Testis (tissue), 2 donors: ENCODE measurements at regions not wholly inside any gene's neighbourhood (a gene's known extent, or its start where the extent isn't known, plus 50 kb on each side); places are given as distances from the start of the nearest gene placed in this dataset.

Experiments used
- DNase-seq: peaks from one replicate; pipeline ENCODE4 v3.0.0-alpha.2; 2019
- H3K27ac ChIP-seq, 2 donors: fragments of 200-600 bp; sonication (generic); one replicate each; pipeline ENCODE4 v1.5.1; 2019
- H3K27me3 ChIP-seq: fragments of 200-600 bp; sonication (generic); one replicate; pipeline ENCODE4 v1.5.1; 2019
- H3K36me3 ChIP-seq: fragments of 200-600 bp; sonication (generic); one replicate; pipeline ENCODE4 v1.5.1; 2017; ENCODE audit warnings: low read depth; ENCODE audit errors: missing control alignments
- H3K4me1 ChIP-seq: fragments of 200-600 bp; sonication (generic); one replicate; pipeline ENCODE4 v1.5.1; 2019
- H3K4me3 ChIP-seq, 2 donors: fragments of 200-600 bp; sonication (generic); one replicate each; pipeline ENCODE4 v1.5.1; 2017 to 2019
- H3K9me3 ChIP-seq: fragments of 200-600 bp; sonication (generic); one replicate; pipeline ENCODE4 v1.5.1; 2017
- CTCF ChIP-seq, 3 experiments: fragments of 450-650 bp in 2 of 3; fragments of 200-600 bp in 1 of 3; sonication (generic) in 1 of 3; IDR thresholded peaks; one replicate each; pipeline ENCODE4 v1.5.1; 2016 to 2019; ENCODE audit warnings: antibody characterized with exemption in 3 of 3, mild to moderate bottlenecking in 2 of 3, moderate library complexity in 1 of 3
- POLR2A ChIP-seq: fragments of 450-650 bp; IDR thresholded peaks from one replicate; pipeline ENCODE4 v1.6.1; 2017; ENCODE audit warnings: antibody characterized with exemption, mild to moderate bottlenecking, moderate library complexity
- WGBS, 2 donors: methylation state at CpG; one replicate each; pipeline ENCODE4 v1.1.5; 2018; 5-methylcytosine and 5-hydroxymethylcytosine counted together
- intact Hi-C: fragments of 100-400 bp; cut with DNase I; formaldehyde crosslinking; loops from one replicate; pipeline ENCODE4 v1.15.1; 2023; ENCODE audit warnings: low total_unique reads

GRCh38 chr5:124877501-124878146 lies 131.2 kb upstream of the ZNF608 start:
- DNase-seq = no peak
- Histone ChIP-seq H3K27ac (no peak overlapping the region), H3K4me3 (no peak overlapping the region), H3K4me1 (no peaks in the 10 kb centered on the region), H3K36me3 (no peaks in the 10 kb centered on the region), H3K9me3 (no peaks in the 10 kb centered on the region), H3K27me3 (no peaks in the 10 kb centered on the region)
- WGBS, 2 donors = 70 to 74% methylated on average over 7 of the region's 7 CpGs
- TF ChIP-seq POLR2A (no peak), CTCF (IDR thresholded peaks at IDR 0.05) (no peak)
- intact Hi-C loops = no loop called here

GRCh38 chr5:124878583-124879342 lies 132.3 kb upstream of the ZNF608 start:
- H3K9me3 ChIP-seq = no peaks in the 10 kb centered on the region
- H3K4me3 ChIP-seq = no peak overlapping the region
- no peak overlapping the region for H3K27ac ChIP-seq
- no peaks in the 10 kb centered on the region for H3K27me3 ChIP-seq
- H3K36me3 ChIP-seq = no peaks in the 10 kb centered on the region
- intact Hi-C loops = no loop called here
- TF ChIP-seq CTCF (IDR thresholded peaks at IDR 0.05) (no peak), POLR2A (no peak)
- no peaks in the 10 kb centered on the region for H3K4me1 ChIP-seq
- no peak for DNase-seq
- 92 to 93% methylated on average over 5 of the region's 5 CpGs for WGBS, 2 donors

GRCh38 chr5:124880903-124881697 lies 134.7 kb upstream of the ZNF608 start:
- DNase-seq = peak; percentile 26
- intact Hi-C loops = no loop called here
- TF ChIP-seq CTCF (IDR thresholded peaks at IDR 0.05) (no peak), POLR2A (no peak)
- Histone ChIP-seq H3K9me3 (no peaks in the 10 kb centered on the region), H3K27ac (no peak overlapping the region), H3K4me3 (no peak overlapping the region), H3K36me3 (no peaks in the 10 kb centered on the region), H3K27me3 (no peaks in the 10 kb centered on the region), H3K4me1 (no peaks in the 10 kb centered on the region)
- WGBS, 2 donors = 82 to 89% methylated on average over 10 of the region's 10 CpGs

- H3K27me3 ChIP-seq = no peaks in the 10 kb centered on the region
- no peak for TF ChIP-seq POLR2A
- TF ChIP-seq CTCF (IDR thresholded peaks at IDR 0.05) = no peak
- no peaks in the 10 kb centered on the region for H3K36me3 ChIP-seq
- H3K4me3 ChIP-seq = no peak overlapping the region
- no peaks in the 10 kb centered on the region for H3K4me1 ChIP-seq
- intact Hi-C loops = no loop called here
- no peak for DNase-seq
- no peaks in the 10 kb centered on the region for H3K9me3 ChIP-seq
- WGBS, 2 donors = 78 to 90% methylated on average over 3 of the region's 3 CpGs
- no peak overlapping the region for H3K27ac ChIP-seq
Observed at GRCh38 chr5:124883681-124884080, 137.2 kb upstream of the ZNF608 start.
